Superior temporal gyrus (tissue), 1 donor: ENCODE measurements at regions not wholly inside any gene's neighbourhood (a gene's known extent, or its start where the extent isn't known, plus 50 kb on each side); places are given as distances from the start of the nearest gene placed in this dataset.

Experiments used
- DNase-seq: peaks from one replicate; pipeline ENCODE4 v3.0.0-alpha.2; 2016; ENCODE audit errors: extremely low spot score

DNA sequence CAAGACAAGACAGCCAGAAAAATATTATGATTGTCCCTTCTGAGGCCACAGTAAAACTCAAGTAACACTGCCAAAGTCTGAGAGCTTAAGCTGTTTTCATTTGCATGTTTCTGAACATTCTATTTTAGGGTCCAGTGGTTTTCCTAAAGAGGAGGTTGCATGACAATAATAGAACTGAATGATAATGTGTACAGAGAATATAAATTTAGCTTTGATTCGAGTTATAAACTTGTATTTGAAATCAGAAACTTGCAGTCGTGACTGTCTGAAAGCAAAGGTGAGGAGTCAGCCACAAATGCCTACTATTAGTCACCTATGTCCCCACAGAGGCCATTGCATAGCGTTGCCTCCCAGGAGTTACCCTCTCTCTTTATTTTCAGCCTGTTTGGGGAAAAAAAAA lies 363.1 kb upstream of the ADGRL2 start:
- no peak for DNase-seq

GRCh38 chr1:81437213-81437612 lies 363.5 kb upstream of the ADGRL2 start:
- no peak for DNase-seq

DNA sequence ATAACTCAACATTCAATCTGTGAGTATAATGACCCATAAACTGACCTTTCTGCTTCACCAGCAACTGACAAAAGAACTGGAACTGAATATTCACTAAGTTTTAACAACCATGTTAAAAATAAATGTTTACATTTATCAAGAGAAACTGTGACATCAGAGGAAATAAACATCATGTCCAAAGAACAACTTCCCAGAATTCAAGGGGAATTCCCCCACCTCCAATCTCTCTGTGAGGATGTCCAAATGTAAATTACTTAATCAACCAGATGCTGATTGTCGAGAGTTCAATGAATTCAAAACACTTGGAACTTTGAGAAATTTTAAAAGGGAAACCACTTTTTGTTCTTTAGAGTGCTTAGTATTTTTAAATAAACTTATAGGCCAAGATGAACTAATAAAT lies 365.6 kb upstream of the ADGRL2 start:
- no peak for DNase-seq

DNA sequence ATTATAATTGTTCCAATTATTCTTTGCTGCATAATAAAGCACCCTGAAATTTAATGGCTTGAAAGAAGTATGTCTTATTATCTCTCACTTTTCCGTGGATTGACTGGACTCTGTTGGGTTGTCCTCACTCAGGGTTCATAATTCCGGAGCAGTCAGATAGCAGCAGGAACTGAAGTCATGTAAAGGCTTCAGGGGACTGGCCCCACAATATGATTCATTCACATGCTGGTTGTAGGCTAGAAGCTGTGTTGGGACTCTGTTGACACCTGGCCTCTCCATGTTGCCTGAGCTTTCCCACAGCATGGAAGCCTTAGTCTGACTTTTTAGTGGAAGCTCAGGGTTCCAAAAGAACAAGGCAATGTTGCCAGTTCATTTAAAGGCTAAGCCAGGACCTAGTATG lies 367.1 kb upstream of the ADGRL2 start:
- no peak for DNase-seq

GRCh38 chr1:81432654-81433109 lies 368.1 kb upstream of the ADGRL2 start:
- DNase-seq, result no peak

DNA sequence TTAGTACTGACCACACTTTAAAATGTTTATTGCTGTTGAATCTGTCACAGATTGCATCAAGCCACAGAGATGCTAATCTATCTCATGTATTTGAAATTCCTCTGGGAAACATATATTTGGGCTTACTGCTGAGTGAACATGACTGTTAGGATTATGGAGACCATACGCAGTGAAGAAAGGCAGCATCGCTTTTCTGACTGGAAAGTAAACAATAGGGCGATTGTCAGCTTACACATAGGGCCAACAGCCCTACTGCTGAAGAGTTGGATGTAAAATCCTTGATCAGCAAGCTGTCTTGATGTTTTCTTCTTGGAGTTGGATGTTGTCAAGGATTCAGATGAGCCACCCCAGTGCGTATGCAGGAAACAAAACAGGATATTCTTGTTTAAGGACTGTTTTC lies 368.7 kb upstream of the ADGRL2 start:
- DNase-seq, result no peak

GRCh38 chr1:81431624-81432000 lies 369.1 kb upstream of the ADGRL2 start:
- no peak for DNase-seq

GRCh38 chr1:81430955-81431623 lies 369.6 kb upstream of the ADGRL2 start:
- DNase-seq, result no peak

GRCh38 chr1:81430236-81430938 lies 370.3 kb upstream of the ADGRL2 start:
- DNase-seq, result no peak

DNA sequence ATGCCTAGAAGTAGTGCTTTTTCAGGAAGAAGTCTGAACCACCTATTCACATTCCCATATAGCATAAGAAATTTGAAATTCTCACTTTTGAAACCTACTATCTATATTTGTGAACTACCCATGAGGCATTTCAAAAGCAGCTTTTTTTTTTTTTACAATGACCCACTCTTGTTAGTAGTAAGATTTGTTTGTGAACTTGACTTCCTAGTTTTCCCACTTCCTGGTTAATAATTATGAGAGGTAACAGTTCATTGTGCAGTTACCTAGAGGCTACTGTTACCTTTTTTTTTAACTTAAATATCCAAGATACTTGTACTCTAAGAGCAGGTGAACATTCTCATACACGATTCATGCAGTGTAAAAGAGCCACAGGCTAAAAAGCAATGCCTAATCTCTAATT lies 371.7 kb upstream of the ADGRL2 start:
- DNase-seq, result no peak

DNA sequence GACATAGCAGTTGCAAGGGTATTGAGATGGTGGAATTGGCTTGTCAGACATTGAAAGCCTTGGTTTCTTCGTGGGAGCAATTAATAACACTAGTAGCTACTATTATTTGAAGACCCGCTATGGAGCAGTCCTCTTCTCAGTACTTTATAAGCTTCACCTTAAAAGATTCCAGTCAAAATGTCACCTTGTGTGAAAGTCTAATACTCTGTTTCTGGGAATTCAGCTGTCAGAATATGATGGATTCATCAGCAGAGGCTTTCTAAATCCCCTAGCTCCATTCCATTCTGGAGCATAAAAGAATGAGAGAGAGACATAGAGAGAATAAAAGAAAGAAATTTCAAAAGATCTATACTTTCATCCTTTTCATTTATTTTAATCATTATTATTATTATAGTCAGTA lies 375.9 kb upstream of the ADGRL2 start:
- DNase-seq, result no peak

GRCh38 chr1:81424061-81424460 lies 376.7 kb upstream of the ADGRL2 start:
- DNase-seq, result no peak

DNA sequence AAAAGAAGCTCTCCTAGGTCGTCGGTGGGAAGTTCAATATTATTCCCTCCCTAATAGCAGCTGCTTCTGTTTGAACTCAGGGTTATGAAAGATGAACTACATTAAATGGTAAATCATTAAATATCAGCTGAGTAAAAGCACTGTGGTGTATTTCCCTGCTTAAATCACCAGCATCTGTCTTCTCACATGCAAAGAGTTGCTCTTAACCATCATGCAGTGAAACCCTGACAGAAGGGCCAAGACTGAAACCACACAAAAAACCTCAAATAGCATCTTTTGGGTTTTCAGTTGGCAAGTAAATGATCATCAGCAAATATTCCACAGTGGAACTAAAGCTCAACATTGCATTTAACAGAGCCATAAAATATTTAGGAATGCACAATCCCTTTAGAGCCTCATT lies 380.0 kb upstream of the ADGRL2 start:
- no peak for DNase-seq

- peak; percentile 69 for DNase-seq
These were observed 386.2 kb upstream of the ADGRL2 start for GRCh38 chr1:81414488-81415015.

- no peak for DNase-seq
These were observed 387.8 kb upstream of the ADGRL2 start for GRCh38 chr1:81412954-81413353.

GRCh38 chr1:81410941-81411340 lies 389.8 kb upstream of the ADGRL2 start:
- no peak for DNase-seq

- DNase-seq, result no peak
These were observed 390.4 kb upstream of the ADGRL2 start for GRCh38 chr1:81410351-81410750.

DNA sequence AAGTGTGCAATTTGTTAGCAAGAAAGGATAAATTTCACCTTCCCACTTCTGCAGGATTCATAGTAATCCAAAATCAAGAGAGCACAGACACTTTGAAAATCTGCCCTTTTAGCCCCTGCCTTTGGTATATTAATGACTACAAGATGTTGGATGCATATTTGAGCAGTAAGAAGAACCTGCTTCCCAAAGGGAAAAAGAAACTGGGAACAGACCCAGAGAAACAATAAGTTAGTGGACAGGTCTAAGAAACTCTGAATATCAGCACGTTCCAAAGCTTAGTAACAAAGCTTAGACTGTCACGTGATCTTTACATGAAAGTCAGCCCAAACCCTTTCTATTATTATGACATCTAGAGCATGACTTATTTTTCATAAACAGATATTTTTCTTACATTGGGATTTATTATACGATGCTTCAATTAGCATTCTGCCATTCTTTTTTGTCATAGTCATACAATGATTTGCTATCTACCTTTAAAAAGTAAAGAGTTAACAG lies 390.9 kb upstream of the ADGRL2 start:
- no peak for DNase-seq

GRCh38 chr1:81409262-81409661 lies 391.5 kb upstream of the ADGRL2 start:
- peak; percentile 74 for DNase-seq

GRCh38 chr1:81408419-81408818 lies 392.3 kb upstream of the ADGRL2 start:
- DNase-seq, result no peak

DNA sequence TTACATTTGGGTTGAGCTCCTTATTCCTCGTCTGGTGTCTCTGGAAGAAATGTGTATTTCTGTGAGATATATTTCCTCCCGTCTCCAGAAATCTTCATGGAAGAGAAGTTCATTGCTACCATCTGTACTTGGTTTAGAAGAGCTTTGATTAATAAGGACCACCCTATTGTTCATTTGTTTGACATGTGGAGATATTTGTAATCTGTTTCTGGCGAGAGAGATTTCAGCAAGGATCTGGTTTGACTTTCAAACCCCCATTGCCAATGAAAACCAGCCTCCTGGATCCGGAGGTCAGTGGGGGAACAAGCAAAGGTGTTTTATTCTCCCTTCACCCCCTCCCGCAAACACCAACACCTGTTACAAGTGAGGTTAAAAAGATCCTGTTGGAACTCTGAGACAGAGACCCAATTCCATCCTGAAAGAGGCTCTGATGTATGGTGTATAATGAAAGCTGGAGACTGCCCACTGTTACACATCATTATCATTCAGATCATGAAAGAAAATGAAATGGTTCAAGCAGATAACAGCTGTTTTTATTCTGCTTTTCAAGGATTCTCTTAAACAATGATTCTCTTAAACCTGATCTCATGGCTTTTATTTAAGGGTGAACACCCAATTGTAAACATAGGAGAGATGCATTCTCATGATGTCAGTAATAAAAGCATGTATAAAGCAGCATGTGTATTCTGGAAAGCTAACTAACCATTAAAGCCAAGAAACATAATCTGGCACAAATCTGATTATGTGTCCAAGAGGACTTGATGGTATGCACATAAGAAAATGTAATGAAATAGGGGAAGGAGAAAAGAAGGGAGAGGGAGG lies 393.5 kb upstream of the ADGRL2 start:
- no peak for DNase-seq

DNA sequence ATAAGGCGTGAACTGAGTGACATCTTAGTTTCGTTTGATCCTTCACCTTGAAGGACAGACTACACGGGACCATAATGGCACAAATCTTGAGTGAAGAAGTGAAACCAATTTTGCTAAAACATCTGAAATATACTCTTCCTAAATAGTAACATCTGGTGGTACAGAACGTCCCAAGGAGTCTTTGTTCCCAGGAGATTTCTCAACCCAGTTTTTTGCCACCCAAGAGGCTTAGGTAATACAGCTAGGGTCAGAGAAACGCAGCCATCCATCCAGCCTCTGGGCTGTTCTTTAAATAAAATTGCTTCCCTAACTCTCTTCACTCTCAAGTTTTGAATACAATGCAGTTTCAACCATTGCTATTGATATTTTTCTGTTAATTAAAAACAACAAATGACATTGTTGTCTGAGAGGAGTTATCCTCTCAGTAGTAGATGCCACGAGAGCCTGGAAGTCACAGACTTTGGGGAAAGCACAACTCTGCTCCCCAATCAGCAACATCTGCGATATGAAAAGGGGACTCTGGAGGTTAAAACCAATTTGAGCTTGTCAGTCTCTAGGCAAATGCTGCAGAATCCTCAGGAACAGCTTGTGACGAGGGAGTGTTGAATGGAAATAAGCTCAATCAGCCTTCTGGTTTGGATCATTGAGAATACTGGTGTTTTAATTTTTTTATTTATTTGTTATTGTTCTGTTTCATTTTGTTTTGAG lies 394.3 kb upstream of the ADGRL2 start:
- no peak for DNase-seq
